ENCODE measurements at regions not wholly inside any gene's neighbourhood (a gene's known extent, or its start where the extent isn't known, plus 50 kb on each side); places are given as distances from the start of the nearest gene placed in this dataset.

DNA sequence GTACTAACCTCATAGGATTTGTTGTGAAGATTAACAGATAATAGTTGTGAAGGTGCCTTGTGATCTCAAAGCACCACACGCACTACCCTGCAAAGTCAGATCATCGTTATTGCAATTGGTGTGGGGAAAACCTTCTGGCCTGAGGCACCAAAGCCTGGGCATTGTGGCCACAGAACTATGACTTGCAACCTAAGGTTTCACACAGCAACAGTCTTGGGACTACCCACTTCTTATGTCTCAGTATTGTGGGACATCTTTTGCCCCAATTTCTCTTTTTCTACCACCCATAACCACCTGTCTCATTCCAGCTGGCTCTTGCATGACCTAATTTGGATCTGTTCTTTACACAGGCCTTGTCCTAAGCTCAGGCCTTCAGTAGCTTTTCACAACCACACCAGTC, 247.8 kb upstream of the NR4A3 start (continued):
- TF ChIP-seq CHD7 (IDR thresholded peaks at IDR 0.05; ENCODE audit: insufficient replicate concordance, low read length) (no peak), RAD21 (IDR thresholded peaks at IDR 0.05 in 1 of 2, conservative IDR thresholded peaks at IDR 0.05 in 1 of 2; ENCODE audit: low read depth in 2 of 2, low read length in 2 of 2) (no peak), SP2 (IDR thresholded peaks at IDR 0.05; ENCODE audit: low read length) (no peak), PHF8 (conservative IDR thresholded peaks at IDR 0.05; ENCODE audit: low read depth, low read length) (no peak), BCL11A (IDR thresholded peaks at IDR 0.05; ENCODE audit: low read depth in 2 of 2, low read length in 2 of 2) (no peak), NRF1 (IDR thresholded peaks at IDR 0.05; ENCODE audit: low read depth, low read length) (no peak), TCF12 (IDR thresholded peaks at IDR 0.05; ENCODE audit: low read depth, low read length) (no peak), TEAD4 (IDR thresholded peaks at IDR 0.05; ENCODE audit: low read depth, low read length) (no peak), GTF2F1 (IDR thresholded peaks at IDR 0.05; ENCODE audit: borderline replicate concordance, low read depth, low read length) (no peak), POLR2AphosphoS5 (IDR thresholded peaks at IDR 0.05; ENCODE audit: low read depth, low read length) (no peak)
- TF ChIP-seq, protein P1, sequence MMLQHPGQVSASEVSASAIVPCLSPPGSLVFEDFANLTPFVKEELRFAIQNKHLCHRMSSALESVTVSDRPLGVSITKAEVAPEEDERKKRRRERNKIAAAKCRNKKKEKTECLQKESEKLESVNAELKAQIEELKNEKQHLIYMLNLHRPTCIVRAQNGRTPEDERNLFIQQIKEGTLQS (IDR thresholded peaks at IDR 0.05; ENCODE audit: insufficient read depth, low read depth, low read length) = no peak
- TF ChIP-seq, protein P2, sequence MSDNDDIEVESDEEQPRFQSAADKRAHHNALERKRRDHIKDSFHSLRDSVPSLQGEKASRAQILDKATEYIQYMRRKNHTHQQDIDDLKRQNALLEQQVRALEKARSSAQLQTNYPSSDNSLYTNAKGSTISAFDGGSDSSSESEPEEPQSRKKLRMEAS (IDR thresholded peaks at IDR 0.05) = no peak
